CD4-positive, alpha-beta T cell treated with Interleukin-6 at 100 ng/mL for 8 hours (primary cell): ENCODE measurements at regions not wholly inside any gene's neighbourhood (a gene's known extent, or its start where the extent isn't known, plus 50 kb on each side); places are given as distances from the start of the nearest gene placed in this dataset.

Source experiments
- DNase-seq: peaks from one replicate; pipeline ENCODE4 v3.0.0-alpha.2; 2020; ENCODE audit warnings: mixed read lengths, low spot score

GRCh38 chr2:10985260-10985659, 73.5 kb downstream of the KCNF1 start:
- no peak for DNase-seq

GRCh38 chr2:10985901-10986535, 74.3 kb downstream of the KCNF1 start:
- no peak for DNase-seq

- no peak for DNase-seq
Measured at GRCh38 chr2:10987439-10987838, 75.7 kb downstream of the KCNF1 start.

- DNase-seq = no peak
Measured at GRCh38 chr2:10987861-10988260, 76.1 kb downstream of the KCNF1 start.

- no peak for DNase-seq
Measured at GRCh38 chr2:10989151-10989550, 77.4 kb downstream of the KCNF1 start.

- no peak for DNase-seq
Measured at GRCh38 chr2:10989782-10990181, 78.0 kb downstream of the KCNF1 start.

GRCh38 chr2:10990561-10991111, 78.9 kb downstream of the KCNF1 start:
- DNase-seq = no peak

GRCh38 chr2:10992023-10992791, 80.5 kb downstream of the KCNF1 start:
- no peak for DNase-seq

GRCh38 chr2:10993001-10993481, 81.3 kb downstream of the KCNF1 start:
- DNase-seq = no peak

- no peak for DNase-seq
Measured at GRCh38 chr2:10995366-10995970, 83.7 kb downstream of the KCNF1 start.

GRCh38 chr2:11004199-11004598, 92.5 kb downstream of the KCNF1 start:
- DNase-seq = no peak

- no peak for DNase-seq
Measured at GRCh38 chr2:11005032-11005431, 93.3 kb downstream of the KCNF1 start.

- no peak for DNase-seq
Measured at GRCh38 chr2:11006191-11006590, 94.5 kb downstream of the KCNF1 start.

GRCh38 chr2:11007331-11008264, 95.9 kb downstream of the KCNF1 start:
- no peak for DNase-seq

GRCh38 chr2:11008773-11009172, 97.0 kb downstream of the KCNF1 start:
- no peak for DNase-seq

GRCh38 chr2:11009176-11009575, 97.4 kb downstream of the KCNF1 start:
- no peak for DNase-seq

GRCh38 chr2:11009891-11010290, 98.2 kb downstream of the KCNF1 start:
- DNase-seq = no peak

- no peak for DNase-seq
Measured at GRCh38 chr2:11011359-11011758, 99.6 kb downstream of the KCNF1 start.

GRCh38 chr2:11012131-11012693, 100.5 kb downstream of the KCNF1 start:
- no peak for DNase-seq

GRCh38 chr2:11013196-11013595, 101.5 kb downstream of the KCNF1 start:
- no peak for DNase-seq

- no peak for DNase-seq
Measured at GRCh38 chr2:11014026-11014425, 102.3 kb downstream of the KCNF1 start.
